ENCODE measurements at regions not wholly inside any gene's neighbourhood (a gene's known extent, or its start where the extent isn't known, plus 50 kb on each side); places are given as distances from the start of the nearest gene placed in this dataset.

GRCh38 chr14:26381405-26381804 lies 216.4 kb downstream of the NOVA1 start:
- no peak for DNase-seq (ENCODE audit: low read depth in 2 of 2)
- H3K4me3 ChIP-seq (replicated peaks in 1 of 2; ENCODE audit: low read depth in 2 of 2, low read length in 2 of 2), result no peak overlapping the region
- TF ChIP-seq CTCF (IDR thresholded peaks at IDR 0.05; ENCODE audit: low read depth, low read length), result no peak

- H3K4me3 ChIP-seq (replicated peaks in 1 of 2; ENCODE audit: low read depth in 2 of 2, low read length in 2 of 2), result no peak overlapping the region
- no peak for DNase-seq (ENCODE audit: low read depth in 2 of 2)
- TF ChIP-seq CTCF (IDR thresholded peaks at IDR 0.05; ENCODE audit: low read depth, low read length), result no peak
Measured at GRCh38 chr14:26380637-26381036, 217.2 kb downstream of the NOVA1 start.

GRCh38 chr14:26379951-26380350 lies 217.9 kb downstream of the NOVA1 start:
- TF ChIP-seq CTCF (IDR thresholded peaks at IDR 0.05; ENCODE audit: low read depth, low read length), result no peak
- no peak overlapping the region for H3K4me3 ChIP-seq (replicated peaks in 1 of 2; ENCODE audit: low read depth in 2 of 2, low read length in 2 of 2)
- peak in 1 of 2 donors; percentile 3 for DNase-seq (ENCODE audit: low read depth in 2 of 2)

- no peak for TF ChIP-seq CTCF (IDR thresholded peaks at IDR 0.05; ENCODE audit: low read depth, low read length)
- DNase-seq (ENCODE audit: low read depth in 2 of 2), result peak in 1 of 2 donors; percentile 2
- H3K4me3 ChIP-seq (replicated peaks in 1 of 2; ENCODE audit: low read depth in 2 of 2, low read length in 2 of 2), result no peak overlapping the region
Measured at GRCh38 chr14:26377150-26377549, 220.7 kb downstream of the NOVA1 start.

GRCh38 chr14:26370115-26370514 lies 227.7 kb downstream of the NOVA1 start:
- DNase-seq (ENCODE audit: low read depth in 2 of 2), result peak in 1 of 2 donors; percentile 64
- TF ChIP-seq CTCF (IDR thresholded peaks at IDR 0.05; ENCODE audit: low read depth, low read length), result no peak
- no peak overlapping the region for H3K4me3 ChIP-seq (replicated peaks in 1 of 2; ENCODE audit: low read depth in 2 of 2, low read length in 2 of 2)

GRCh38 chr14:26363689-26364088 lies 234.1 kb downstream of the NOVA1 start:
- H3K4me3 ChIP-seq (replicated peaks in 1 of 2; ENCODE audit: low read depth in 2 of 2, low read length in 2 of 2), result no peak overlapping the region
- no peak for TF ChIP-seq CTCF (IDR thresholded peaks at IDR 0.05; ENCODE audit: low read depth, low read length)
- DNase-seq (ENCODE audit: low read depth in 2 of 2), result no peak

GRCh38 chr14:26344596-26344995 lies 253.2 kb downstream of the NOVA1 start:
- no peak for TF ChIP-seq CTCF (IDR thresholded peaks at IDR 0.05; ENCODE audit: low read depth, low read length)
- no peak for DNase-seq (ENCODE audit: low read depth in 2 of 2)
- no peak overlapping the region for H3K4me3 ChIP-seq (replicated peaks in 1 of 2; ENCODE audit: low read depth in 2 of 2, low read length in 2 of 2)

All from cardiac fibroblast (primary cell).